MM.1S (cell line): ENCODE measurements at regions not wholly inside any gene's neighbourhood (a gene's known extent, or its start where the extent isn't known, plus 50 kb on each side); places are given as distances from the start of the nearest gene placed in this dataset.

Experiments
- DNase-seq: peaks from one replicate; pipeline ENCODE4 v3.0.0-alpha.2; 2015
- H2AFZ ChIP-seq: fragments of 300-600 bp; sonication (generic); 2 replicates; pipeline ENCODE4 v1.6.0; 2016; ENCODE audit warnings: antibody characterized with exemption, low read length
- H3F3A ChIP-seq: fragments of 300-600 bp; sonication (generic); 2 replicates; pipeline ENCODE4 v1.6.1; 2016; ENCODE audit warnings: mild to moderate bottlenecking, antibody characterized with exemption, low read length, moderate library complexity, mixed read lengths; ENCODE audit not compliant: insufficient read depth
- H3K27ac ChIP-seq: fragments of 300-600 bp; sonication (generic); 2 replicates; pipeline ENCODE4 v1.5.1; 2016; ENCODE audit warnings: mild to moderate bottlenecking, low read length
- H3K27me3 ChIP-seq: fragments of 300-600 bp; sonication (generic); replicated peaks from 2 replicates; pipeline ENCODE4 v1.6.0; 2016; ENCODE audit warnings: low read length; ENCODE audit not compliant: insufficient read depth
- H3K36me3 ChIP-seq: fragments of 300-600 bp; sonication (generic); replicated peaks from 2 replicates; pipeline ENCODE4 v1.6.1; 2016; ENCODE audit warnings: mild to moderate bottlenecking, low read length, mixed read lengths; ENCODE audit not compliant: insufficient read depth
- H3K4me1 ChIP-seq: fragments of 300-600 bp; sonication (generic); 2 replicates; pipeline ENCODE4 v1.6.1; 2016; ENCODE audit warnings: low read length, mixed read lengths
- H3K4me2 ChIP-seq: fragments of 300-600 bp; sonication (generic); 2 replicates; pipeline ENCODE4 v1.6.0; 2016; ENCODE audit warnings: low read depth, low read length
- H3K4me3 ChIP-seq: fragments of 300-600 bp; sonication (generic); 2 replicates; pipeline ENCODE4 v1.5.1; 2016; ENCODE audit warnings: low read length, mixed read lengths
- H3K79me2 ChIP-seq: fragments of 300-600 bp; sonication (generic); 2 replicates; pipeline ENCODE4 v1.6.1; 2016; ENCODE audit warnings: mixed run types, low read length, mixed read lengths
- H3K9ac ChIP-seq: fragments of 300-600 bp; sonication (generic); 2 replicates; pipeline ENCODE4 v1.6.1; 2016; ENCODE audit warnings: low read length, mixed read lengths
- H3K9me2 ChIP-seq: fragments of 300-600 bp; sonication (generic); replicated peaks from 2 replicates; pipeline ENCODE4 v1.6.1; 2016; ENCODE audit warnings: mild to moderate bottlenecking, low read length, mixed read lengths; ENCODE audit not compliant: insufficient read depth
- H3K9me3 ChIP-seq: fragments of 300-600 bp; sonication (generic); replicated peaks from 2 replicates; pipeline ENCODE4 v1.6.1; 2016; ENCODE audit warnings: mild to moderate bottlenecking, low read length, mixed read lengths; ENCODE audit not compliant: insufficient read depth
- H4K20me1 ChIP-seq: fragments of 300-600 bp; sonication (generic); 2 replicates; pipeline ENCODE4 v1.6.1; 2016; ENCODE audit warnings: mild to moderate bottlenecking, low read length, moderate library complexity, mixed read lengths; ENCODE audit not compliant: insufficient read depth
- EZH2 ChIP-seq: fragments of 300-600 bp; sonication (generic); optimal IDR thresholded peaks from 2 replicates; pipeline ENCODE3; 2017; ENCODE audit warnings: low read depth, mild to moderate bottlenecking, antibody characterized with exemption, low read length, mixed read lengths
- EZH2phosphoT487 ChIP-seq: fragments of 300-600 bp; sonication (generic); IDR thresholded peaks from 2 replicates; pipeline ENCODE4 v1.6.1; 2018; ENCODE audit warnings: antibody characterized with exemption, low read length
- TF ChIP-seq, protein P1 (sequence below): fragments of 300-600 bp; sonication (generic); IDR thresholded peaks from 2 replicates; pipeline ENCODE4 v1.5.1; 2016; ENCODE audit warnings: antibody characterized with exemption, low read length, mixed read lengths

DNA sequence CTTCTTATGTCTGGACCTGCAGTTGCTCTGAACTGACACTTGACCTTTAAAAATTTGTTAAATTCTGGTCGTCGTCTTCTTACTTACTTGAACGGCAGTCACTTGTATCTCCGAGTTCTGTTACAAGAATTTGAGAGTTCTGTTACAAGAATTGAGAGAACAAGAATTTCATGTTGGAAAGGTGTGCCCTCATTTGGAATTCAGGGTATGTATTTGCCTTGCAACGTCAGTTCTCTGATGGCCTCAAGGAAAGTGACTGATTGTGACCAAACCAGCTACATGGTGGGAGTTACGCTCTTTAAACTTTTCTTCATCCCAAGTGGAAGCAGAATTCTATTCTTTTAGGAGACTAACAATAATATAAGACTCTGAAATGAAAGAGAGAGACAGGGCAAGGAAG lies 320.0 kb upstream of the TRIB2 start:
- H3K9ac ChIP-seq = no peak overlapping the region
- H3F3A ChIP-seq = no peaks in the 10 kb centered on the region
- H3K4me3 ChIP-seq = no peak overlapping the region
- no peaks in the 10 kb centered on the region for H3K79me2 ChIP-seq
- TF ChIP-seq EZH2phosphoT487 = no peak
- TF ChIP-seq, protein P1, sequence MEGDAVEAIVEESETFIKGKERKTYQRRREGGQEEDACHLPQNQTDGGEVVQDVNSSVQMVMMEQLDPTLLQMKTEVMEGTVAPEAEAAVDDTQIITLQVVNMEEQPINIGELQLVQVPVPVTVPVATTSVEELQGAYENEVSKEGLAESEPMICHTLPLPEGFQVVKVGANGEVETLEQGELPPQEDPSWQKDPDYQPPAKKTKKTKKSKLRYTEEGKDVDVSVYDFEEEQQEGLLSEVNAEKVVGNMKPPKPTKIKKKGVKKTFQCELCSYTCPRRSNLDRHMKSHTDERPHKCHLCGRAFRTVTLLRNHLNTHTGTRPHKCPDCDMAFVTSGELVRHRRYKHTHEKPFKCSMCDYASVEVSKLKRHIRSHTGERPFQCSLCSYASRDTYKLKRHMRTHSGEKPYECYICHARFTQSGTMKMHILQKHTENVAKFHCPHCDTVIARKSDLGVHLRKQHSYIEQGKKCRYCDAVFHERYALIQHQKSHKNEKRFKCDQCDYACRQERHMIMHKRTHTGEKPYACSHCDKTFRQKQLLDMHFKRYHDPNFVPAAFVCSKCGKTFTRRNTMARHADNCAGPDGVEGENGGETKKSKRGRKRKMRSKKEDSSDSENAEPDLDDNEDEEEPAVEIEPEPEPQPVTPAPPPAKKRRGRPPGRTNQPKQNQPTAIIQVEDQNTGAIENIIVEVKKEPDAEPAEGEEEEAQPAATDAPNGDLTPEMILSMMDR = no peak
- no peak for TF ChIP-seq EZH2
- H4K20me1 ChIP-seq = no peaks in the 10 kb centered on the region
- H3K9me3 ChIP-seq = no peaks in the 10 kb centered on the region
- no peak overlapping the region for H2AFZ ChIP-seq
- H3K4me1 ChIP-seq = peaks cover 5% of the 10 kb centered on the region; the same call in 1 of the 2 replicates
- H3K27ac ChIP-seq = no peak overlapping the region
- DNase-seq = no peak
- H3K9me2 ChIP-seq = no peaks in the 10 kb centered on the region
- H3K36me3 ChIP-seq = no peaks in the 10 kb centered on the region
- H3K4me2 ChIP-seq = no peak overlapping the region
- H3K27me3 ChIP-seq = no peaks in the 10 kb centered on the region

DNA sequence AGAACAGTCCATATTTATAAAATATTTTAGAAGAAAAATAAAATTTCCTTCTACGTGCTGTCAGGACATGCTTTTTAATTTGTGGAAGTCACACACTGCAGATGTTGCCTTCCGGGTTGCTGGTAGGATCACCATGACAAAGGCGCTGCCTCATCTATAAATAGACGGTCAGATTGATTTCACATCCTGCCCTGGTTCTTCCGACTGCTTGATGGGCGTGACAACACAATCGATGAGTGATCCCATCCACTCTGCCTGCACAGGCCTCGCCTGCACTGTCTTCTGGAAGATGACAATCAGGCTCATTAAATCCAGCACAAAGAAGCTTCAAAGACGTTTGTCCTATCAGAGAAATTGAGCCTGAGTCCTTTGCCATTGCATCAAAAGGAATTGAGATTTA lies 318.9 kb upstream of the TRIB2 start:
- DNase-seq = peak; percentile 27
- Histone ChIP-seq H2AFZ (peak overlapping the region; percentile 18), H3K9me2 (no peaks in the 10 kb centered on the region), H3K27me3 (no peaks in the 10 kb centered on the region), H3K27ac (no peak overlapping the region), H3K79me2 (no peaks in the 10 kb centered on the region), H3K4me3 (no peak overlapping the region), H3K9me3 (no peaks in the 10 kb centered on the region), H3K36me3 (no peaks in the 10 kb centered on the region), H3F3A (no peaks in the 10 kb centered on the region), H4K20me1 (no peaks in the 10 kb centered on the region), H3K9ac (no peak overlapping the region), H3K4me2 (no peak overlapping the region; the same call in 1 of the 2 replicates), H3K4me1 (peaks cover 5% of the 10 kb centered on the region; the same call in 1 of the 2 replicates)
- no peak for TF ChIP-seq EZH2phosphoT487
- no peak for TF ChIP-seq EZH2
- TF ChIP-seq, protein P1 = no peak

DNA sequence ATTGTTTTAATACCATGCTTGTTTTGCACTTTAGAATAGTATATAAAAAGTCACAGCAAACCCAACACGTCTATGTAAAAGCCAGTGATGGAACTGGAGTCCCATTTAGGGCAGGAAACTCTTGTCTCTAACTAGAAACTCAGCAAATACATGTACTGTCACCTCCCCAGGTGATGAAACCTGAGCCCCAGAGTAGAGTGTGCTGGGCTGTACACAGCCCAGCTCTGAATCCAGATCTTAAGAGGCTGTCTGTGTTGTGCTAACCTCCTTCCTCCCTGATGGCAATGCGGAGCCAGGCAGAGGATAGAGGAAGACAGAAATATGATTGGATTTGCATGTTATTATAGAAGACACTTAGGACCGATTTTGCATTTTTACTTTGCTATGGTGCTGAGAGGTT lies 317.5 kb upstream of the TRIB2 start:
- peaks cover 5% of the 10 kb centered on the region; the same call in 1 of the 2 replicates for H3K4me1 ChIP-seq
- no peak overlapping the region for H3K4me3 ChIP-seq
- no peak for TF ChIP-seq EZH2
- TF ChIP-seq, protein P1 = no peak
- TF ChIP-seq EZH2phosphoT487 = no peak
- H3K36me3 ChIP-seq = no peaks in the 10 kb centered on the region
- H4K20me1 ChIP-seq = no peaks in the 10 kb centered on the region
- H3K9me3 ChIP-seq = no peaks in the 10 kb centered on the region
- H3K9ac ChIP-seq = no peak overlapping the region
- no peaks in the 10 kb centered on the region for H3K9me2 ChIP-seq
- DNase-seq = no peak
- H3K4me2 ChIP-seq = no peak overlapping the region
- H3K79me2 ChIP-seq = no peaks in the 10 kb centered on the region
- no peak overlapping the region for H2AFZ ChIP-seq
- H3F3A ChIP-seq = no peaks in the 10 kb centered on the region
- H3K27me3 ChIP-seq = no peaks in the 10 kb centered on the region
- no peak overlapping the region for H3K27ac ChIP-seq
